ENCODE measurements at regions not wholly inside any gene's neighbourhood (a gene's known extent, or its start where the extent isn't known, plus 50 kb on each side); places are given as distances from the start of the nearest gene placed in this dataset.
A peak's percentile ranks its signal among the peaks of the same experiment; 100 is the strongest.

DNA sequence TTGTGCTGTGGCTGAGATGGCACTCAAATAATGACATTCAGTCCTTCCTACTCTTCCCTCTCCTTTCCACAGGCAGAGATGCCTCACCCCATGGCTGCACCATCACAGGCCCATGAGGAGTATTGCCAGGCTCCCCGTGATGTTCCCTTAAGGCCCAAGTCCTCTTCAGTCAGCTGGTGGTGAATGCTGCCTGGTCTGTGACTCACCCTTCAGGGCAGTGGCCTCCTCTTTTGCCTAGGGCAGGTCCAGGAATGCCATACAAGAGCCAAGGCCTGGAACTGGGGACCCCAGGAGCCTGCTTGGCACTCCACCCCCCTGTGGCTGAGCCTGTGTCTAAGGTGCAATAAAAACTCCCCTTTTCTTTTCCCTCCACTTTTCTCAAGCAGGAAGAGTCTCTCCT is 144.2 kb upstream of the GEMIN8 start:
- DNase-seq (ENCODE audit: low read depth): no peak

DNA sequence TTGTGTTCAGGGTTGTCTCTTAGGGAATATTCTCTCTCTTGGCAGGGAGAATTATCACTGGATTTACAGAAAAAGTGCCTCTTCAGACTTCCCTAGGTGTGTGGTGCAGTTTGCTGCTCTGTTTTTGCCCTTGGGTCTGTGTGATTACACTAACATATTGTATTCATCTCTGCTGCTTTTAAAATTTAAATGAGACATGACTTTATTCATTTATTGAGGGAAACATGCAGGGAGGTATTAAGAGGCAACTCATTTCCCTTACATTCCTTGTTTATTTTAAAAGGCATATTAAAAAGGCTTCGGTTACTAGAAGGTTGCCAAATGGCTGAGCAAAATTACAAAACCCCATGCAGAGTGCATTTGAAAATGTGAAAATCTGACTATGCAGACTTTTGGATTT is 135.1 kb upstream of the GEMIN8 start:
- no peak for DNase-seq (ENCODE audit: low read depth)

DNA sequence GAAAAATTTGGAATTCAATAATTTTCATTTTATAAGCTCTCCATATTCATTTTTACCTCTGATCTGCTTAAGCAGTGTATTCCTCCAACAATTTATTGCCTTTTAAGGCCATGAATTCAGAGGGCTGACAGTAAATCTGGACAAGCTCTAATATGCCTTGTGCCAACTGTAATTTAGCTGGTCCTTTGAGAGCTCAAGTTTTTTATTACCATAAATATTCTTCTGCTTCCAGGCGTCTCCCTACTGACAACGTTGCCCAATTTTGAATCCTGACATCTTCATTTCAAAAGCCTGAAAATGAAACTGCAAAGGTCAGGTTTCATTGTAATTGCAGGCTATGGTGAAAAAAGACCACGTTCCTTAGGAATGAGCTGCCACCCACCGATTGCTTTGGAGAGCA is 95.8 kb upstream of the GEMIN8 start:
- no peak for DNase-seq (ENCODE audit: low read depth)

DNA sequence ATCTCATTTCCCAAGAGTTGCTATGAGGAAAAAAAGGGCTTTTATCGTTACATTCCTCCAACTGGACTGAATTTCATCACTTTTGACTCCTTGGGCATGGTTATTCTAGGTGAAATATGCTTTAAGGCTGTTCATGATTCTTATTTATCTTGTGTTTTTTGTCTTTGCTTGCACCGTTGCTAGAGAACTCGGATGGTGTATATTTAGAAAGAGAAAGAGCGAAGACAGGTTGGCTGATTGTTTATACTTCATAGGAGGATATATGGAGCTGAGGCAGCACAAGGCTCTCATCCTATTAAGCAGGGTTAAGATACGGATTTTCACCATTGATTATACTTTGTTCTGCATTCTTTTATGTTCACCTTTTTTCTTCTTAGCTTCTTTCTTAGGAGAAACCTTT is 94.9 kb upstream of the GEMIN8 start:
- DNase-seq (ENCODE audit: low read depth): no peak

DNA sequence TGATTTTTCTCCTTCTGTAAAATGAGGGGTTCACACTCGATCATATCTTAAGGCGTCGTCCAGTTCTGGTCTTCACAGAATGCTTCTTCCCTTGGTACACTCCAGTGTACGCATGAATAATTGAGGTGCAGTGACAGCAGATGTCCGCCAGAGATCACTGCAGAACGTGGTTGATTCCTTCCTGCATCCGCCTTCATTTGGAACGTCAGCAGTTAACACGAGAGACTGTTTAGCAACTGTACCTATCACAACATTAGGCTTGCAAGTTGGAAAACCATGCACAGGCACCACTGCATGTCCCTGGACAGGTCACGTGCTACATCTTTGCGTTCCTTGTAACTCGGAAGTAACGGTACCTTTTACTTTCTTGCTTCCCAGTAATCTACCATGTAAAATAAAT is 66.0 kb upstream of the GEMIN8 start:
- DNase-seq (ENCODE audit: low read depth): peak; percentile 3

DNA sequence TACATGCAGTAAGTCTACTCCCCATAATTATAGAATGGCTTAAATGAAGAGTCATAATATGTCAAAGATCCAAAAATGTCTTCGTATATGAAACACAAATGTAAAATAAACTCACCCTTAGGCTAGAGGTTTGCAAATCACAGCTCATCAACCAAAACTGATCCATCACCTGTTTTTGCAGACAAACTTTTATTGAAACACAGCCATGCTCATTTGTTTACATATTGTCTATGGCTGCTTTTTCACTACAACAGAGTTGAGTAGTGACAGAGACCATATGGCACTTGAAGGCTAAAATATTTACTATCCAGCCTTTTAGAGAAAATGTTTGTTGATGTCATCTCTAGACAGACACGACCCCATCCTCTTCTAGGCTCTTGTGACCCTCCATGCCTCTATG is 64.5 kb upstream of the GEMIN8 start:
- no peak for DNase-seq (ENCODE audit: low read depth)

DNA sequence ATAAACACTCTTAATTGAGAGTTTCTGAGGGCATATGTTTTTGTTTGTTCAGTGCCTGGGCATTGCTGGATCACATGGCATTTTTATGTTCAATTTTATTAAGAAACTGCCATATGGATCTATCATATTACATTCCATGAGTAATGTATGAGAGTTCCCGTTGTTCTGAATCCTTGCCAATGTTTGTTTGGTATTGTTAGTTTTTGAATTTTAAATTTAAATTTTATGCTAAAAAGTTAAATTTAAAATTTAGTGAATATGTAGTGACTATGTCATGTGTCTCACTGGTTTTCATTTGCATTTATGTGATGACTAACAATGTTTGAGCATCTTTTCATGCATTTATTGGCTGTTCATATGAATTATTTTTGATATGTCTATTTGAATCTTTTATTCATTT is 54.8 kb upstream of the GEMIN8 start:
- DNase-seq (ENCODE audit: low read depth): no peak

DNA sequence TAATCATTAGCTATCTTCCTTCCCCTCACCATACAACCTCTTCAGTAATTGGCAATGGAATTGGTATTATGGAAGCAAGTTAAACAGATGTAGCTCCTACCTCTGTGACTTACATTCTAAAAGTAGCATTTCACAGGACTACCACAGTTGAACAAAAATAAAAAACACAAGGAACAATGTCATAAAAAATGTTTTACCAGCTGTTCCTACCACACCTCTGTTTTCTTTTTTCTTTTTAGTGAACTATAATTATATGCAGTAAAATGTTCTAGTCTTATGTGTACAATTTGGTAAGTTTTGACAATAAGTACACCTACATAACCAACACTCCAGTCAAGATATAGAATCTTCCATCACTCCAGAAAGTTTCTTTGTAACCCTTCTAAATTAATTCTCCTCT is 54.1 kb upstream of the GEMIN8 start:
- DNase-seq (ENCODE audit: low read depth): no peak

DNA sequence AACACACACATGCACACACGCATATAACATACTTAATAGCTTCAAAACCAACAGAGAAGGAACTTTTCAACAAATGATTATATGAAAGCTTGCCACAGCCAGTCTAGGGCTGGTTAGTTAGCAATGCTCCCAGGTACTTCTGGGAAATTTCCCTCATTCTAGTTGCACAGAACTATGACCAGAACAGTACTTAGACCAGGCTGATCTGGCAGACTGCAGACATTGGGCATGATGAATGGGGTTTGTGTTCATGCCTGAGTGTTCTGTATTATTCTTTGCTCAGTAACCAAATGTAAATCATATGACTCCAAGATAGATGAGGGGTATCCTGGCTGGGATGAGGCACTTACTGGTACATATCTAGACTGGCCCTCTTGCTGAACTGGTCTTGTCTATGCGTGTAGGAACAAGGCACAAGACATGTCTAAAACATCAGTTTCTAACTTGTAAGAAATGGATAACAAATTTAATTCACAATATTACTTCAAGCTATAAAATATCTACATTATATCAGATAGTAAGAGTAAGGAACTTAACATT is 50.3 kb upstream of the GEMIN8 start:
- no peak for DNase-seq (ENCODE audit: low read depth)
